Adipocyte (in vitro differentiated cells): ENCODE measurements at regions not wholly inside any gene's neighbourhood (a gene's known extent, or its start where the extent isn't known, plus 50 kb on each side); places are given as distances from the start of the nearest gene placed in this dataset.

Source experiments
- DNase-seq: peaks from one replicate; pipeline ENCODE4 v3.0.0-alpha.2; 2015; ENCODE audit warnings: low read depth
- H3K27me3 ChIP-seq: replicated peaks from 2 replicates; pipeline ENCODE4 v1.7.0; 2013; ENCODE audit warnings: mild to moderate bottlenecking, low read length, moderate library complexity; ENCODE audit not compliant: control insufficient read depth, insufficient read depth
- H3K36me3 ChIP-seq: 2 replicates; pipeline ENCODE4 v1.7.0; 2013; ENCODE audit warnings: low read length, mild to moderate bottlenecking, moderate library complexity; ENCODE audit not compliant: control insufficient read depth, insufficient read depth, severe bottlenecking
- H3K4me1 ChIP-seq: 2 replicates; pipeline ENCODE4 v1.7.0; 2013; ENCODE audit warnings: mild to moderate bottlenecking, low read length, moderate library complexity; ENCODE audit not compliant: control insufficient read depth, insufficient read depth
- H3K4me3 ChIP-seq: 2 replicates; pipeline ENCODE4 v1.7.0; 2013; ENCODE audit warnings: mild to moderate bottlenecking, low read length, moderate library complexity
- H3K9ac ChIP-seq: 2 replicates; pipeline ENCODE4 v1.7.0; 2013; ENCODE audit warnings: mild to moderate bottlenecking, low read length, moderate library complexity
- H3K9me3 ChIP-seq: 2 replicates; pipeline ENCODE4 v1.7.0; 2013; ENCODE audit warnings: mild to moderate bottlenecking, low read length, moderate library complexity; ENCODE audit not compliant: control insufficient read depth

- Histone ChIP-seq H3K27me3 (no peaks in the 10 kb centered on the region), H3K36me3 (no peaks in the 10 kb centered on the region), H3K9me3 (no peaks in the 10 kb centered on the region), H3K4me1 (no peaks in the 10 kb centered on the region), H3K4me3 (no peak overlapping the region), H3K9ac (no peak overlapping the region)
- no peak for DNase-seq
These were observed 152.8 kb downstream of the FSIP2 start for GRCh38 chr2:185891403-185891802.

- no peak for DNase-seq
- Histone ChIP-seq H3K9ac (no peak overlapping the region), H3K36me3 (no peaks in the 10 kb centered on the region), H3K4me3 (no peak overlapping the region), H3K4me1 (no peaks in the 10 kb centered on the region), H3K9me3 (no peaks in the 10 kb centered on the region), H3K27me3 (no peaks in the 10 kb centered on the region)
These were observed 153.3 kb downstream of the FSIP2 start for GRCh38 chr2:185891804-185892411.

- no peaks in the 10 kb centered on the region for H3K4me1 ChIP-seq
- no peaks in the 10 kb centered on the region for H3K36me3 ChIP-seq
- H3K9ac ChIP-seq, result no peak overlapping the region
- no peak overlapping the region for H3K4me3 ChIP-seq
- no peak for DNase-seq
- H3K27me3 ChIP-seq, result no peaks in the 10 kb centered on the region
- H3K9me3 ChIP-seq, result no peaks in the 10 kb centered on the region
These were observed 153.9 kb downstream of the FSIP2 start for GRCh38 chr2:185892484-185892883.

GRCh38 chr2:185894223-185894622 is 155.6 kb downstream of the FSIP2 start:
- Histone ChIP-seq H3K9me3 (no peaks in the 10 kb centered on the region), H3K9ac (no peak overlapping the region), H3K27me3 (no peaks in the 10 kb centered on the region), H3K4me3 (no peak overlapping the region), H3K36me3 (no peaks in the 10 kb centered on the region), H3K4me1 (no peaks in the 10 kb centered on the region)
- no peak for DNase-seq

GRCh38 chr2:185895828-185896693 is 157.5 kb downstream of the FSIP2 start:
- no peak overlapping the region for H3K9ac ChIP-seq
- no peaks in the 10 kb centered on the region for H3K9me3 ChIP-seq
- no peaks in the 10 kb centered on the region for H3K4me1 ChIP-seq
- no peaks in the 10 kb centered on the region for H3K27me3 ChIP-seq
- no peak overlapping the region for H3K4me3 ChIP-seq
- H3K36me3 ChIP-seq, result no peaks in the 10 kb centered on the region
- no peak for DNase-seq

- Histone ChIP-seq H3K4me1 (peaks cover 3% of the 10 kb centered on the region), H3K27me3 (no peaks in the 10 kb centered on the region), H3K9ac (no peak overlapping the region), H3K4me3 (no peak overlapping the region), H3K36me3 (no peaks in the 10 kb centered on the region), H3K9me3 (no peaks in the 10 kb centered on the region)
- no peak for DNase-seq
These were observed 160.8 kb downstream of the FSIP2 start for GRCh38 chr2:185899366-185899765.

- peak; percentile 54 for DNase-seq
- H3K27me3 ChIP-seq, result no peaks in the 10 kb centered on the region
These were observed 180.6 kb downstream of the FSIP2 start for GRCh38 chr2:185919155-185919554.

GRCh38 chr2:185921048-185921756 is 182.6 kb downstream of the FSIP2 start:
- no peak for DNase-seq
- no peaks in the 10 kb centered on the region for H3K9me3 ChIP-seq
- no peaks in the 10 kb centered on the region for H3K27me3 ChIP-seq
- H3K36me3 ChIP-seq, result no peaks in the 10 kb centered on the region
- no peaks in the 10 kb centered on the region for H3K4me1 ChIP-seq
- no peak overlapping the region for H3K4me3 ChIP-seq
- no peak overlapping the region for H3K9ac ChIP-seq

More at GRCh38 chr2:185919155-185919554, 180.6 kb downstream of the FSIP2 start:
- H3K4me1 ChIP-seq, result no peaks in the 10 kb centered on the region
- no peak overlapping the region for H3K9ac ChIP-seq
- no peaks in the 10 kb centered on the region for H3K36me3 ChIP-seq
- H3K4me3 ChIP-seq, result no peak overlapping the region
- no peaks in the 10 kb centered on the region for H3K9me3 ChIP-seq

GRCh38 chr2:185934232-185934631 is 195.6 kb downstream of the FSIP2 start:
- Histone ChIP-seq H3K9me3 (no peaks in the 10 kb centered on the region), H3K4me3 (no peak overlapping the region), H3K4me1 (no peaks in the 10 kb centered on the region), H3K27me3 (no peaks in the 10 kb centered on the region), H3K36me3 (no peaks in the 10 kb centered on the region), H3K9ac (no peak overlapping the region)
- no peak for DNase-seq

- H3K4me3 ChIP-seq, result no peak overlapping the region
These were observed 201.3 kb downstream of the FSIP2 start for GRCh38 chr2:185939858-185940257.

GRCh38 chr2:185942855-185943254 is 204.3 kb downstream of the FSIP2 start:
- Histone ChIP-seq H3K27me3 (no peaks in the 10 kb centered on the region), H3K4me1 (no peaks in the 10 kb centered on the region), H3K9me3 (peaks cover 32% of the 10 kb centered on the region), H3K36me3 (no peaks in the 10 kb centered on the region), H3K4me3 (no peak overlapping the region), H3K9ac (no peak overlapping the region)
- no peak for DNase-seq

More at GRCh38 chr2:185939858-185940257, 201.3 kb downstream of the FSIP2 start:
- Histone ChIP-seq H3K9me3 (peaks cover 32% of the 10 kb centered on the region), H3K27me3 (no peaks in the 10 kb centered on the region), H3K9ac (no peak overlapping the region), H3K4me1 (no peaks in the 10 kb centered on the region), H3K36me3 (no peaks in the 10 kb centered on the region)
- DNase-seq, result no peak
